K562 (cell line): ENCODE measurements at regions not wholly inside any gene's neighbourhood (a gene's known extent, or its start where the extent isn't known, plus 50 kb on each side); places are given as distances from the start of the nearest gene placed in this dataset.
A peak's percentile ranks its signal among the peaks of the same experiment; 100 is the strongest.
"Not testable (repeated sequence)": the region's sequence is repeated elsewhere in the genome, so short reads cannot be mapped to it uniquely, and the experiment has no call there.

ENCODE experiments used
- ATAC-seq: fragments of 200-7000 bp; cut with Tn5 transposase; 3 replicates; pipeline ENCODE4 v1.9.1; 2020; ENCODE audit warnings: moderate library complexity
- BruUV-seq: library from RNA; stranded (reverse); fragments of 400-500 nt; replicated peaks from 2 replicates; lab custom pipeline; 2021; lab: Mats Ljungman, UMichigan
- CTCF ChIA-PET: fragments of 300-600 bp; formaldehyde crosslinking; extraction: SDS; loops from one replicate; lab custom pipeline; 2021; ENCODE audit warnings: low intra/inter-chr PET ratio; lab: Yijun Ruan, JAX
- POLR2A ChIA-PET: fragments of 300-600, 350-650 bp; sonication (Branson Sonifier 250); formaldehyde crosslinking; extraction: SDS; loops from one replicate; lab custom pipeline; 2021; ENCODE audit warnings: antibody characterized with exemption, inconsistent platforms; lab: Yijun Ruan, JAX
- DNase-seq, 4 experiments: peaks; one replicate each; pipeline versions ENCODE4 v3.0.0 to v3.0.0-alpha.2; 2011 to 2018; ENCODE audit warnings: low spot score in 3 of 4, mixed read lengths in 3 of 4; ENCODE audit errors: extremely low read depth in 1 of 4
- FAIRE-seq: peaks from 2 replicates; lab custom pipeline; 2011; peaks lifted over from hg19 to GRCh38; lab: Jason Lieb, UNC
- H2AFZ ChIP-seq: 2 replicates; pipeline ENCODE4 v1.6.0; 2011; ENCODE audit warnings: low read depth, low read length, control low read depth, inconsistent platforms
- H3K27ac ChIP-seq: fragments of 200-600 bp; 3 replicates; pipeline ENCODE4 v1.8.0; 2011; ENCODE audit warnings: low read depth, mild to moderate bottlenecking, control low read depth, inconsistent platforms, low read length, moderate library complexity, mixed read lengths; ENCODE audit errors: extremely low read depth
- H3K27me3 ChIP-seq, 2 experiments: fragments of 300-600 bp in 1 of 2; 2 replicates in 1 of 2; 3 replicates in 1 of 2; pipeline versions ENCODE4 v1.6.0 to v1.8.0; 2011; ENCODE audit warnings: inconsistent platforms in 2 of 2, low read length in 2 of 2, mild to moderate bottlenecking in 1 of 2, mixed read lengths in 1 of 2, moderate library complexity in 1 of 2; ENCODE audit not compliant: control insufficient read depth in 2 of 2, insufficient read depth in 2 of 2
- H3K36me3 ChIP-seq: fragments of 300-600 bp; 3 replicates; pipeline ENCODE4 v1.8.0; 2011; ENCODE audit warnings: mild to moderate bottlenecking, low read length, inconsistent platforms; ENCODE audit not compliant: control insufficient read depth, insufficient read depth
- H3K4me1 ChIP-seq, 2 experiments: fragments of 200-600 bp in 1 of 2; replicated peaks in 1 of 2; 2 replicates in 1 of 2; 3 replicates in 1 of 2; pipeline versions ENCODE4 v1.5.1 to v1.8.0; 2011; ENCODE audit warnings: inconsistent platforms in 2 of 2, low read length in 2 of 2, mild to moderate bottlenecking in 1 of 2, mixed read lengths in 1 of 2, moderate library complexity in 1 of 2; ENCODE audit not compliant: control insufficient read depth in 2 of 2, insufficient read depth in 2 of 2
- H3K4me2 ChIP-seq: 2 replicates; pipeline ENCODE4 v1.6.1; 2011; ENCODE audit warnings: low read length, control low read depth, inconsistent platforms, mixed read lengths; ENCODE audit not compliant: insufficient read depth
- H3K4me3 ChIP-seq: fragments of 200-600 bp; sonication (generic), shearing (Covaris generic); 2 replicates; pipeline ENCODE4 v1.5.1; 2016; ENCODE audit warnings: control low read depth, inconsistent platforms
- H3K79me2 ChIP-seq: fragments of 200-600 bp; 3 replicates; pipeline ENCODE4 v1.8.0; 2011; ENCODE audit warnings: low read length, inconsistent platforms; ENCODE audit not compliant: control insufficient read depth, insufficient read depth
- H3K9ac ChIP-seq, 2 experiments: 2 replicates each; pipeline versions ENCODE4 v1.6.0 to v1.6.1; 2011; ENCODE audit warnings: low read depth in 2 of 2, low read length in 2 of 2, control low read depth in 1 of 2, inconsistent platforms in 1 of 2, mild to moderate bottlenecking in 1 of 2, mixed read lengths in 1 of 2; ENCODE audit not compliant: insufficient read depth in 1 of 2
- H3K9me1 ChIP-seq: one replicate; pipeline ENCODE4 v1.6.0; 2011; ENCODE audit warnings: inconsistent platforms, mild to moderate bottlenecking, low read length, moderate library complexity; ENCODE audit not compliant: control insufficient read depth, insufficient read depth
- H3K9me3 ChIP-seq: replicated peaks from 2 replicates; pipeline ENCODE4 v1.5.1; 2011; ENCODE audit warnings: low read depth, low read length, inconsistent platforms; ENCODE audit not compliant: control insufficient read depth, insufficient read depth
- H4K20me1 ChIP-seq: replicated peaks from 2 replicates; pipeline ENCODE4 v1.6.1; 2011; ENCODE audit warnings: low read length, inconsistent platforms, mixed read lengths; ENCODE audit not compliant: control insufficient read depth, insufficient read depth
- ATF1 ChIP-seq, 2 experiments: fragments of 450-650 bp in 1 of 2; IDR thresholded peaks; 2 replicates each; pipeline ENCODE4 v1.6.1; 2016; ENCODE audit warnings: missing compliant biosample characterization in 1 of 2, missing genetic modification characterization in 1 of 2
- E2F5 ChIP-seq: sonication (generic); formaldehyde crosslinking; IDR thresholded peaks from 2 replicates; pipeline ENCODE4 v1.8.0; 2022; ENCODE audit warnings: mild to moderate bottlenecking, missing genetic modification reagents
- EGR1 ChIP-seq: fragments of 450-650 bp; conservative IDR thresholded peaks from 2 replicates; pipeline ENCODE4 v1.6.1; 2017; ENCODE audit warnings: mild to moderate bottlenecking
- GTF2F1 ChIP-seq: IDR thresholded peaks from 2 replicates; pipeline ENCODE4 v1.6.1; 2011; ENCODE audit warnings: low read depth, low read length, improper control_type of control experiment
- KLF6 ChIP-seq: fragments of 250-450 bp; sonication (Bioruptor Pico); IDR thresholded peaks from 2 replicates; pipeline ENCODE4 v1.4.0; 2020; ENCODE audit warnings: mild to moderate bottlenecking, moderate library complexity, borderline replicate concordance
- MXI1 ChIP-seq: IDR thresholded peaks from 2 replicates; pipeline ENCODE4 v1.6.1; 2011; ENCODE audit warnings: low read depth, mild to moderate bottlenecking, improper control_type of control experiment, low read length
- SRSF1 ChIP-seq: fragments of 200-400 bp; formaldehyde crosslinking; IDR thresholded peaks from 2 replicates; pipeline ENCODE4 v1.6.1; 2017; ENCODE audit warnings: mild to moderate bottlenecking, low read depth, low read length, moderate library complexity
- ZFP36 ChIP-seq: fragments of 150-350 bp; IDR thresholded peaks from 2 replicates; pipeline ENCODE4 v1.6.1; 2018; ENCODE audit warnings: low read length, low read depth; ENCODE audit not compliant: partially characterized antibody
- WGBS: fragments of 100-300 bp; shearing (Covaris generic); methylation state at CpG from one replicate; pipeline ENCODE4 v1.1.6; 2016; ENCODE audit warnings: low coverage, mixed read lengths; ENCODE audit not compliant: insufficient coverage; ENCODE audit errors: missing lambda C conversion rate; 5-methylcytosine and 5-hydroxymethylcytosine counted together
- in situ Hi-C: fragments of 300-500 bp; cut with MboI; formaldehyde crosslinking; loops from 4 replicates; pipeline ENCODE4 v1.15.0; 2018; ENCODE audit warnings: inconsistent platforms, mixed read lengths
- intact Hi-C: fragments of 100-400 bp; cut with micrococcal nuclease; formaldehyde crosslinking; loops from 2 replicates; pipeline ENCODE4 v1.14.2; 2022

- TF ChIP-seq E2F5 (CRISPR knock-in tag) (no peak), SRSF1 (no peak), GTF2F1 (no peak), ATF1 (CRISPR knock-in tag; IDR thresholded peaks at IDR 0.05) (no peak), ATF1 (tag; IDR thresholded peaks at IDR 0.05) (no peak)
These were observed 147.5 kb downstream of the IPO8 start (continued) for GRCh38 chr12:30548203-30548602.

- no TSS peak for BruUV-seq
- no peaks in the 10 kb centered on the region for H3K4me1 ChIP-seq
- no peak for ATAC-seq
- no peak for FAIRE-seq
- TF ChIP-seq ZFP36 (peak; percentile 92), MXI1 (no peak), EGR1 (peak; percentile 17; the same call in 1 of the 2 replicates), KLF6 (CRISPR knock-in tag) (no peak)
- TF ChIP-seq, all 486 proteins: peak for 2
- Histone ChIP-seq H3K4me2 (no peak overlapping the region), H3K27ac (no peak overlapping the region), H3K4me3 (no peak overlapping the region), H3K9ac (no peak overlapping the region), H2AFZ (no peak overlapping the region), H3K36me3 (no peaks in the 10 kb centered on the region), H3K79me2 (no peaks in the 10 kb centered on the region), H4K20me1 (no peaks in the 10 kb centered on the region), H3K9me1 (no peaks in the 10 kb centered on the region), H3K9me3 (peaks cover 4% of the 10 kb centered on the region; the same call in 1 of the 2 replicates), H3K27me3 (no peaks in the 10 kb centered on the region)
- ChIA-PET CTCF (no interaction called here), POLR2A (no interaction called here)
- DNase-seq = no peak
- intact Hi-C loops = no loop called here
- 3% methylated on average over 3 of the region's 4 CpGs for WGBS
- in situ Hi-C loops = no loop called here
These were observed 149.5 kb downstream of the IPO8 start for GRCh38 chr12:30546121-30546520.

GRCh38 chr12:30544704-30545103 lies 151.0 kb downstream of the IPO8 start:
- H3K4me3 ChIP-seq, H3K9me3 ChIP-seq, BruUV-seq, FAIRE-seq, H2AFZ ChIP-seq, CTCF ChIA-PET, in situ Hi-C loops, DNase-seq, H3K9ac ChIP-seq, H3K27ac ChIP-seq, ATAC-seq, H3K4me1 ChIP-seq, POLR2A ChIA-PET, H3K27me3 ChIP-seq, H3K4me2 ChIP-seq, H3K9me1 ChIP-seq, H3K36me3 ChIP-seq, H4K20me1 ChIP-seq, H3K79me2 ChIP-seq, intact Hi-C loops: not testable (repeated sequence)
- 13% methylated on average over 3 of the region's 3 CpGs for WGBS
